HEK293T (cell line): ENCODE measurements at regions not wholly inside any gene's neighbourhood (a gene's known extent, or its start where the extent isn't known, plus 50 kb on each side); places are given as distances from the start of the nearest gene placed in this dataset.

ENCODE experiments used
- CTBP1 ChIP-seq: fragments of 450-650 bp; IDR thresholded peaks from 2 replicates; pipeline ENCODE4 v1.6.1; 2016; ENCODE audit warnings: borderline replicate concordance
- FOXA1 ChIP-seq: fragments of 450-650 bp; IDR thresholded peaks from 2 replicates; pipeline ENCODE4 v1.6.1; 2016; ENCODE audit warnings: mild to moderate bottlenecking
- FOXK2 ChIP-seq: fragments of 450-650 bp; IDR thresholded peaks from 2 replicates; pipeline ENCODE4 v1.6.1; 2016; ENCODE audit warnings: mild to moderate bottlenecking
- L3MBTL2 ChIP-seq: fragments of 450-650 bp; conservative IDR thresholded peaks from 2 replicates; pipeline ENCODE4 v1.6.1; 2016; ENCODE audit warnings: mild to moderate bottlenecking

DNA sequence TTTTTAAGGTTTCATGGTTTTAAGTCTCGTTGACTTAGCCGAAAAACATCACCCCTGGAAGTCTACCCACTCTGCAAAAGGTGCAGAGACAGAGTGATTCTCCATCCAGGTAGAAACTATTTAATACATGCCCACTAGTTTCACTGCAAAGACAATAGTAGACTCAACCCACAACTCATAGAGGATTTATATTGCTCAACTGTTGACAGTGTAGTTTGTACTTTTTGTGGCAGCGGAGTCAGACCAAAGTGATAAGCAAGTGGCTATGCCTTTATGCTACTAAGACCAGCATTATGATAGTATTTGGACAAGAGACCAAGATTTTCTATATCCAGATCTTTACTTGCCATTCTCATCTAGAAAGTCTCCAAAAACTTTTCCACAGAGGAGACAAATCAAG, 98.8 kb upstream of the ZBTB20 start:
- TF ChIP-seq FOXK2 (no peak), FOXA1 (no peak), L3MBTL2 (no peak), CTBP1 (no peak)
